Small intestine (tissue), 7 donors: ENCODE measurements at regions not wholly inside any gene's neighbourhood (a gene's known extent, or its start where the extent isn't known, plus 50 kb on each side); places are given as distances from the start of the nearest gene placed in this dataset.
"Not testable (repeated sequence)": the region's sequence is repeated elsewhere in the genome, so short reads cannot be mapped to it uniquely, and the experiment has no call there.

Experiments used
- DNase-seq, 2 donors: peaks; one replicate each; pipeline versions ENCODE4 v3.0.0 to v3.0.0-alpha.2; 2013
- FAIRE-seq: peaks from 2 replicates; lab custom pipeline; 2012; peaks lifted over from hg19 to GRCh38; lab: Jason Lieb, UNC
- H3K27ac ChIP-seq, 3 donors: one replicate each; pipeline ENCODE4 v1.5.1; 2013; ENCODE audit warnings: low read length in 2 of 3, mild to moderate bottlenecking in 2 of 3, control low read depth in 1 of 3, inconsistent platforms in 1 of 3, low read depth in 1 of 3, moderate library complexity in 1 of 3
- H3K27me3 ChIP-seq, 3 donors: one replicate each; pipeline ENCODE4 v1.6.1; 2013; ENCODE audit warnings: low read length in 3 of 3, inconsistent platforms in 1 of 3; ENCODE audit not compliant: control insufficient read depth in 3 of 3, insufficient read depth in 3 of 3
- H3K36me3 ChIP-seq, 3 donors: one replicate each; pipeline ENCODE4 v1.6.1; 2013; ENCODE audit warnings: low read length in 3 of 3, inconsistent platforms in 1 of 3, low read depth in 1 of 3, mild to moderate bottlenecking in 1 of 3, moderate library complexity in 1 of 3; ENCODE audit not compliant: control insufficient read depth in 3 of 3, insufficient read depth in 2 of 3
- H3K4me1 ChIP-seq, 3 donors: one replicate each; pipeline ENCODE4 v1.6.1; 2013; ENCODE audit warnings: low read length in 2 of 3, inconsistent platforms in 1 of 3, low read depth in 1 of 3, mild to moderate bottlenecking in 1 of 3, moderate library complexity in 1 of 3; ENCODE audit not compliant: control insufficient read depth in 3 of 3, insufficient read depth in 2 of 3
- H3K4me3 ChIP-seq, 3 donors: one replicate each; pipeline ENCODE4 v1.5.1; 2013; ENCODE audit warnings: low read length in 3 of 3, control low read depth in 1 of 3, inconsistent platforms in 1 of 3, low read depth in 1 of 3, mild to moderate bottlenecking in 1 of 3, moderate library complexity in 1 of 3
- H3K9me3 ChIP-seq, 2 donors: one replicate each; pipeline ENCODE4 v1.6.1; 2013; ENCODE audit warnings: low read depth in 1 of 2, low read length in 1 of 2; ENCODE audit not compliant: control insufficient read depth in 2 of 2, insufficient read depth in 1 of 2
- WGBS, 3 donors: extraction: QIAGEN DNeasy Blood & Tissue Kit; methylation state at CpG; one replicate each; pipeline ENCODE4 v1.1.7; 2013; 5-methylcytosine and 5-hydroxymethylcytosine counted together
- donor health status: healthy with polysubstance abuse.
- donor health status: control.
- donor health status: control.
- donor health status: Bipolar disorder and iron deficiency.
- donor health status: healthy.

DNA sequence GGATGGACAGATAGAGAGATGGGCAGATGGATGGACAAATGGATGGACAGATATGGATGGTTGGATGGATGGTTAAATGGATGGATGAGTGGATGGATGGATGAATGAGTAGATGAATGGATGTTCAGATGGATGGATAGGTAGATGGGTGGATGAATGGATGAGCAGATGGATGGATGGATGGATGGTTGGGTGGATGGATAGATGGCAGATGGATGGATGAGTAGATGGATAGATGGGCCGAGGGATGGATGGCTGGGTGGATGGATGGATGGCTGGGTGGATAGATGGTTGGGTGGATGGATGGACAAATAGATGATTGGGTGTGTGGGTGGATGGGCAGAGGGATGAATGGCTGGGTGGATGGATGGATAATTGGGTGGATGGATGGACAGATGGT lies 98.9 kb upstream of the OTOS start:
- 73 to 88% (median 87%) methylated on average over 1 of the region's 1 CpG for WGBS, 3 donors
- Histone ChIP-seq H3K27ac (no peak overlapping the region), H3K4me3 (no peak overlapping the region), H3K36me3 (no peaks in the 10 kb centered on the region), H3K4me1 (no peaks in the 10 kb centered on the region), H3K9me3 (no peaks in the 10 kb centered on the region), H3K27me3 (no peaks in the 10 kb centered on the region)
- FAIRE-seq (no peak), DNase-seq (no peak)

DNA sequence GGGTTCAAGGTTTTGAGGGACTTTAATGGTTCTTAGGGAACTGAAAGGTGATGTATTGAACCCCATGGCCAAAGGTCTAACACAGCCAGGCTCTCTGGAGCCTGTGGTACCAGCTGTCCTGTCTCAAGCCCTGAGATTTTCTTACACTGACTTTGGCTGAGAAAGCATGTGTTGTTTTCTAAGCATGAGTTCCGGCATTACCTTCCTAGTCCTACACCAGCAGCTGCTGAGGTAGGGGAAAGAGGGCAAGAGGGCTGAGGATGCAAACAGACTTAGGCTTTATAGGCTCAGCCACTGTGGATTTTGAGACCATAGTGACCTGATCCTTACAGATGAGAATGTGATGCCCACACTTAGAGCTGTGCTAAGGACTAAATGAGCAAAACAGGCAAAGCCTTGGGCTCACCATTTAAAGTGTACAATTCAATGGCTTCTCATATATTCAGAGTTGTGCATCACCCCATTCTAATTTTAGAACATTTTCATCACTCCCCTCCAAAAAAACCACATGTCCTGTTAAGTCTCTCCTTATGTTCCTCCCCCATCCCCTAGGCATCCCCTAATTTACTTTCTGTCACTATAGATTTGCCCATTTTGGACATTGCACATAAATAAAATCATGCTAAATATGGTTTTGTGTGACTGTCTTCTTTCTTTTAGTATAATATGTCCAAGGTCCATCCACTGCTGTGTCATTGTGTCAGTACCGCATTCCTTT lies 99.7 kb upstream of the OTOS start:
- WGBS, 3 donors: 85 to 94% (median 90%) methylated on average over 2 of the region's 2 CpGs
- no peak for FAIRE-seq
- Histone ChIP-seq H3K27ac (no peak overlapping the region), H3K36me3 (no peaks in the 10 kb centered on the region), H3K9me3 (no peaks in the 10 kb centered on the region), H3K4me1 (no peaks in the 10 kb centered on the region), H3K4me3 (no peak overlapping the region), H3K27me3 (no peaks in the 10 kb centered on the region)
- no peak for DNase-seq

- no peak overlapping the region for H3K27ac ChIP-seq
- no peak overlapping the region for H3K4me3 ChIP-seq
- DNase-seq (no peak), FAIRE-seq (no peak)
- no peaks in the 10 kb centered on the region for H3K36me3 ChIP-seq
- H3K27me3 ChIP-seq: no peaks in the 10 kb centered on the region
- 63 to 73% (median 71%) methylated on average over 1 of the region's 1 CpG for WGBS, 3 donors
- H3K4me1 ChIP-seq: no peaks in the 10 kb centered on the region
- H3K9me3 ChIP-seq: no peaks in the 10 kb centered on the region
These were observed 100.3 kb upstream of the OTOS start for GRCh38 chr2:240240781-240241180.

GRCh38 chr2:240241572-240241971 lies 101.1 kb upstream of the OTOS start:
- H3K4me1 ChIP-seq: no peaks in the 10 kb centered on the region

GRCh38 chr2:240243049-240243448 lies 102.6 kb upstream of the OTOS start:
- H3K4me1 ChIP-seq, FAIRE-seq, H3K9me3 ChIP-seq, H3K27me3 ChIP-seq, H3K36me3 ChIP-seq, H3K27ac ChIP-seq, H3K4me3 ChIP-seq, DNase-seq: not testable (repeated sequence)
- WGBS, 3 donors: 81 to 86% (median 82%) methylated on average over 12 of the region's 12 CpGs

More at GRCh38 chr2:240241572-240241971, 101.1 kb upstream of the OTOS start:
- Histone ChIP-seq H3K4me3 (no peak overlapping the region), H3K36me3 (no peaks in the 10 kb centered on the region), H3K27me3 (no peaks in the 10 kb centered on the region), H3K9me3 (no peaks in the 10 kb centered on the region), H3K27ac (no peak overlapping the region)
- DNase-seq (no peak), FAIRE-seq (no peak)
- WGBS, 3 donors: 85 to 86% (median 85%) methylated on average over 2 of the region's 2 CpGs

- Histone ChIP-seq H3K4me1 (no peaks in the 10 kb centered on the region), H3K36me3 (no peaks in the 10 kb centered on the region), H3K27me3 (no peaks in the 10 kb centered on the region), H3K27ac (no peak overlapping the region), H3K4me3 (no peak overlapping the region), H3K9me3 (no peaks in the 10 kb centered on the region)
- FAIRE-seq (no peak), DNase-seq (no peak)
- WGBS, 3 donors: 75 to 80% (median 79%) methylated on average over 15 of the region's 15 CpGs
These were observed 104.1 kb upstream of the OTOS start for GRCh38 chr2:240244543-240244942.

DNA sequence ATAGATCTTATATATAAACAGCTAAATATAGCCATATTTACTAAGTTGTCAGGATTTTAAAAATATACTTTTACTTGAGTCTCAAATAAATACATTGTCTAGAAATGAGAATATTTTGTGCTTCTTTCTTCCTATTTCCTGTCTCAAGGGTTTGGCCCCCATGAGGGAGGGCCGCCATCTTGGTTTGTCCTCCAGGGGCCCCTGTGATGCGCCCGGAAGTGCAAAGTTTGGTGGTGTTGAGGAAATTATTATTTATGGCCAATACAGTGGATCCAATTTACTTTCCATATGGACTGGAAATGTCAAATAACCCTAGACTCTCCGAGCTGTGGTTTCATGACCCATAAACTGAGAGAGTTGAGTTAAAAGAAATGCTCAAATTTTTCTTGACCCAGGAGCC lies 104.7 kb upstream of the OTOS start:
- Histone ChIP-seq H3K4me3 (no peak overlapping the region), H3K27ac (peak overlapping the region in 1 of 3 donors; percentile 27), H3K27me3 (no peaks in the 10 kb centered on the region), H3K9me3 (no peaks in the 10 kb centered on the region), H3K4me1 (no peaks in the 10 kb centered on the region), H3K36me3 (no peaks in the 10 kb centered on the region)
- WGBS, 3 donors: 90 to 94% (median 93%) methylated on average over 4 of the region's 4 CpGs
- FAIRE-seq: no peak
- DNase-seq: no peak

DNA sequence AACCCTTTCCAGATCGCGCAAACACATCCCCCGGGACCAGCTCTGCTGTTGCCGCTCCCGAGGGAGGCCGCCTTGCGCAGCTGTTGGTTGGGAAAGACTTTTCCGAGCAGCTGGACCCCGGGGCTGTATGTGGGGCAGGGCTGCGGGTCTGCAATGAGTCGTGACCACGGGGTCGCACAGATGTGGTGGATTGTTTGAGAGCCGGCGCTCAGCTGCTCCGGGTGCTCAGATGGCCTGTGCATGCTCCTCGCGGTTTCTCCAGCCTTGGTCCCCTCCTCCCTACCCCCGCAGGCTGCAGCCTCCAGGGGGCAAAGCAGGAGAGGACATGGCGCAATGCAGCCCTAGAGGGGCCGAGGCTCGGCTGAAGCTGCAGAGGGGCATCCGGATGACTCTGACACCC lies 105.2 kb upstream of the OTOS start:
- no peak for FAIRE-seq
- no peak for DNase-seq
- no peaks in the 10 kb centered on the region for H3K27me3 ChIP-seq
- peaks cover 0 to 3% (median 0%) of the 10 kb centered on the region in 3 donors for H3K4me1 ChIP-seq
- H3K4me3 ChIP-seq: no peak overlapping the region
- peak overlapping the region in 1 of 3 donors; percentile 27 for H3K27ac ChIP-seq
- no peaks in the 10 kb centered on the region for H3K9me3 ChIP-seq
- 73 to 88% (median 83%) methylated on average over 23 of the region's 23 CpGs for WGBS, 3 donors
- H3K36me3 ChIP-seq: no peaks in the 10 kb centered on the region
